Jurkat, Clone E6-1 (cell line): ENCODE measurements at regions not wholly inside any gene's neighbourhood (a gene's known extent, or its start where the extent isn't known, plus 50 kb on each side); places are given as distances from the start of the nearest gene placed in this dataset.

Source experiments
- DNase-seq: peaks from one replicate; pipeline ENCODE4 v3.0.0-alpha.2; 2011; ENCODE audit warnings: low read depth, low spot score
- H3K4me3 ChIP-seq: 2 replicates; pipeline ENCODE4 v1.5.1; 2011; ENCODE audit warnings: mild to moderate bottlenecking, low read length, control low read depth, moderate library complexity

- DNase-seq: no peak
- H3K4me3 ChIP-seq: no peak overlapping the region
Observed at GRCh38 chr6:139591075-139591865, 216.8 kb upstream of the CITED2 start.

GRCh38 chr6:139590206-139590605 is 215.8 kb upstream of the CITED2 start:
- no peak for DNase-seq
- H3K4me3 ChIP-seq: no peak overlapping the region

GRCh38 chr6:139588734-139589593 is 214.5 kb upstream of the CITED2 start:
- no peak overlapping the region for H3K4me3 ChIP-seq

GRCh38 chr6:139588076-139588639 is 213.7 kb upstream of the CITED2 start:
- H3K4me3 ChIP-seq: no peak overlapping the region
- no peak for DNase-seq

More at GRCh38 chr6:139588734-139589593, 214.5 kb upstream of the CITED2 start:
- no peak for DNase-seq

GRCh38 chr6:139587469-139587868 is 213.0 kb upstream of the CITED2 start:
- H3K4me3 ChIP-seq: no peak overlapping the region
- no peak for DNase-seq

- H3K4me3 ChIP-seq: no peak overlapping the region
- DNase-seq: no peak
Observed at GRCh38 chr6:139586273-139586672, 211.8 kb upstream of the CITED2 start.

GRCh38 chr6:139584599-139584998 is 210.2 kb upstream of the CITED2 start:
- H3K4me3 ChIP-seq: no peak overlapping the region
- no peak for DNase-seq

- DNase-seq: no peak
- H3K4me3 ChIP-seq: no peak overlapping the region
Observed at GRCh38 chr6:139583420-139583819, 209.0 kb upstream of the CITED2 start.

- H3K4me3 ChIP-seq: no peak overlapping the region
- no peak for DNase-seq
Observed at GRCh38 chr6:139582956-139583355, 208.5 kb upstream of the CITED2 start.

- no peak overlapping the region for H3K4me3 ChIP-seq
- DNase-seq: no peak
Observed at GRCh38 chr6:139581485-139581865, 207.0 kb upstream of the CITED2 start.

- H3K4me3 ChIP-seq: no peak overlapping the region
- peak; percentile 54 for DNase-seq
Observed at GRCh38 chr6:139580592-139581484, 206.4 kb upstream of the CITED2 start.

GRCh38 chr6:139577763-139578604 is 203.5 kb upstream of the CITED2 start:
- H3K4me3 ChIP-seq: no peak overlapping the region
- no peak for DNase-seq

GRCh38 chr6:139577124-139577762 is 202.8 kb upstream of the CITED2 start:
- no peak for DNase-seq
- H3K4me3 ChIP-seq: no peak overlapping the region

GRCh38 chr6:139572001-139572400 is 197.6 kb upstream of the CITED2 start:
- DNase-seq: no peak
- no peak overlapping the region for H3K4me3 ChIP-seq

GRCh38 chr6:139570166-139570565 is 195.7 kb upstream of the CITED2 start:
- H3K4me3 ChIP-seq: no peak overlapping the region
- no peak for DNase-seq

GRCh38 chr6:139569566-139569965 is 195.1 kb upstream of the CITED2 start:
- DNase-seq: no peak
- H3K4me3 ChIP-seq: no peak overlapping the region

- no peak for DNase-seq
- no peak overlapping the region for H3K4me3 ChIP-seq
Observed at GRCh38 chr6:139568956-139569538, 194.6 kb upstream of the CITED2 start.
